GM18868 (cell line): ENCODE measurements at regions not wholly inside any gene's neighbourhood (a gene's known extent, or its start where the extent isn't known, plus 50 kb on each side); places are given as distances from the start of the nearest gene placed in this dataset.

Experiments
- ATAC-seq: cut with Tn5 transposase; IDR thresholded peaks from one replicate; pipeline ENCODE4 v1.9.1; 2021; ENCODE audit warnings: mild to moderate bottlenecking, moderate library complexity; ENCODE audit not compliant: unreplicated experiment

- ATAC-seq: no peak
Measured at GRCh38 chr2:176467595-176467994, 198.4 kb downstream of the MTX2 start.

GRCh38 chr2:176468457-176469113, 199.3 kb downstream of the MTX2 start:
- ATAC-seq: no peak

- ATAC-seq: no peak
Measured at GRCh38 chr2:176470713-176471112, 201.5 kb downstream of the MTX2 start.

GRCh38 chr2:176471949-176472348, 202.7 kb downstream of the MTX2 start:
- ATAC-seq: no peak

- ATAC-seq: peak; percentile 80
Measured at GRCh38 chr2:176473177-176473576, 203.9 kb downstream of the MTX2 start.

GRCh38 chr2:176473851-176474250, 204.6 kb downstream of the MTX2 start:
- ATAC-seq: no peak

GRCh38 chr2:176477336-176477735, 208.1 kb downstream of the MTX2 start:
- no peak for ATAC-seq

GRCh38 chr2:176479961-176480360, 210.7 kb downstream of the MTX2 start:
- no peak for ATAC-seq

GRCh38 chr2:176482107-176482506, 212.9 kb downstream of the MTX2 start:
- no peak for ATAC-seq

- no peak for ATAC-seq
Measured at GRCh38 chr2:176483476-176483875, 214.2 kb downstream of the MTX2 start.

- ATAC-seq: peak; percentile 53
Measured at GRCh38 chr2:176483901-176484568, 214.8 kb downstream of the MTX2 start.

GRCh38 chr2:176484838-176485237, 215.6 kb downstream of the MTX2 start:
- no peak for ATAC-seq

- no peak for ATAC-seq
Measured at GRCh38 chr2:176488431-176488830, 219.2 kb downstream of the MTX2 start.

- no peak for ATAC-seq
Measured at GRCh38 chr2:176490061-176490861, 221.0 kb downstream of the MTX2 start.

GRCh38 chr2:176491172-176491904, 222.1 kb downstream of the MTX2 start:
- peak; percentile 86 for ATAC-seq

- ATAC-seq: no peak
Measured at GRCh38 chr2:176492583-176492982, 223.3 kb downstream of the MTX2 start.

- ATAC-seq: peak; percentile 48
Measured at GRCh38 chr2:176493226-176493825, 224.1 kb downstream of the MTX2 start.

GRCh38 chr2:176493909-176494308, 224.7 kb downstream of the MTX2 start:
- no peak for ATAC-seq

GRCh38 chr2:176494949-176495353, 225.7 kb downstream of the MTX2 start:
- ATAC-seq: no peak

GRCh38 chr2:176495826-176496225, 226.6 kb downstream of the MTX2 start:
- ATAC-seq: no peak

GRCh38 chr2:176496761-176497160, 227.5 kb downstream of the MTX2 start:
- ATAC-seq: no peak
